Activated CD8-positive, alpha-beta memory T cell treated with anti-CD3 and anti-CD28 coated beads, Interleukin-2, amount 50 U/mL, for 48 hours (primary cell): ENCODE measurements at regions not wholly inside any gene's neighbourhood (a gene's known extent, or its start where the extent isn't known, plus 50 kb on each side); places are given as distances from the start of the nearest gene placed in this dataset.
"Not testable (repeated sequence)": the region's sequence is repeated elsewhere in the genome, so short reads cannot be mapped to it uniquely, and the experiment has no call there.

Experiments
- DNase-seq: peaks from one replicate; pipeline ENCODE4 v3.0.0-alpha.2; 2020

DNA sequence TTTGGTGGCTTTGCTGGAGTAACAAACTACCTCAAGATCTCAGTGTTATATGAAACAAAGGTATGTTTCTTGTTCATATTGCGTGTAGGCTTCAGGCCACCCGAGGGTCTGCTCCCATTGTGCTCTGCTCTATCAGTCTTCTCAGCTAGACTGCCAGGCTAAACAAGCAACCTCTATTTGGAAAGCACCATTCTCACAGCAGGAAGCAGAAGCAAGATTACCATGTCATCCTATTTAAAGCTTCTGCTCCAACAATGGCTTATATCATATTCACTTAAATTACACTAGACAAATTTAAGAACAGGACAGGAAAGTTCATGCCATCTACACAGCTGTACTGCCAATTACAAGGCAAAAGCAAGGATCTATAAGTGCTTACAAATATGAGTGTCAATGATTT lies 385.8 kb downstream of the PPARGC1A start:
- DNase-seq, result no peak

DNA sequence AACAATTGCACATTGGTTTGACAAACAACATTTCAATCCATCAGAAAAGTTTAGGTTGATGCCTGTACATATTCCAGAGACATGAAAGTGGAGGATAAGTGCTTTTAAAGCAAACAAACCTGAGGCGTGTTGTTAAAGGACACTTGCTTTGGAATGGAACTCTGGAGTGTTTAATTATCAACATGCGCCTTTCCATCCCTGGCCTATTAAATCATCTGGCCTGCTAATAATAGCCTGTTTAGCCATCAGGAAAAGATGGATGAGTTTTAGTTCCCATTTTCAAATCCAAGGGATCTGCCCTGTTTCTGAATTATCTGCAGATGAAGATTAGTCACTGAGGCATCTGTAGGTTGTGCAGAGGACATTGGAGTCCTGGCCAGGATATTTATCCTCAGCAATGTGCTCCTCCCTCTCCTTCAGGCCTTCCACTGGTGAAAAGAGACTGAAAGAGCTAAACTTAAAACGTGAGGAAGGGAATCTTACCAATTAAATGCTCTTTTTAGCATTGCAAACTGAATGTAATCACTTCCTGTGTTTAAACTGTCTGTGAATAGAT lies 388.9 kb downstream of the PPARGC1A start:
- DNase-seq, result no peak

DNA sequence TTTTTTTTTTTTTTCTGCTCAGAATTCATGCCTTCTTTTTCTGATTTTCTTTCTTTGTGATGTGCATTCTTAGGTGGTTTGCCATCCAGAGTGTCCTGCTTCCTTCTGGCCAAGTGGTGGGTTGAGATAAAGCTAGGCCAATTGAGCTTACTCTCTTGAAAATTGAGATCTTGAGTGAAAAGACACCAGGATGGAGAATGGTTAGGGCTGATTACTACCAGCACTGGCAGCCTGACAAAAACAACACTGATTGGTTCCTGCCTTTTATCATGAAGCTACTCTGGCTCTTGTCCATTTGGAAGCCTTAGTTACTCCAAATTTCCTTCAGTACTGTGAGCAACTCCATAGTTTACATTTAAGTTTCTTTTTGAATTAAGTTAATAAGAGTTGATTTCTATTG lies 404.0 kb downstream of the PPARGC1A start:
- no peak for DNase-seq

DNA sequence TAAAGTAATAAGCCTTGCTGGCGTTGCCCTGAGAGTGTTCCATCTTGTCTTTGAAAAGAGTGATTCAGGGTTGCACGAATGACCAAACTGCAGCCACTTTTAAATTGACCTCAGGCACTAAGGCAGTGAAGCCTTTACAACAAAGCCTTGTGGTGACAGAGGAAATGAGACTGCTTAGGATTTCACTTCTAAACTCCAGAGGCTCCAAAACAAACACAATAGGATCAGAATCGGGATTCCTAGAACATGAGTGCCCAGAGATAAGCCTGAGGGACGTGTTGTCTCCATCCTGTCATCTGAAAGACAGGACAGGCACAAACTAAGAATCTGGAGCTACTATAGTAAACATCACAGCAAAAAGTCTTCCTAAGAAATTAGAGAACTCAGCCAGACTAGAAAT lies 405.2 kb downstream of the PPARGC1A start:
- DNase-seq, result no peak

DNA sequence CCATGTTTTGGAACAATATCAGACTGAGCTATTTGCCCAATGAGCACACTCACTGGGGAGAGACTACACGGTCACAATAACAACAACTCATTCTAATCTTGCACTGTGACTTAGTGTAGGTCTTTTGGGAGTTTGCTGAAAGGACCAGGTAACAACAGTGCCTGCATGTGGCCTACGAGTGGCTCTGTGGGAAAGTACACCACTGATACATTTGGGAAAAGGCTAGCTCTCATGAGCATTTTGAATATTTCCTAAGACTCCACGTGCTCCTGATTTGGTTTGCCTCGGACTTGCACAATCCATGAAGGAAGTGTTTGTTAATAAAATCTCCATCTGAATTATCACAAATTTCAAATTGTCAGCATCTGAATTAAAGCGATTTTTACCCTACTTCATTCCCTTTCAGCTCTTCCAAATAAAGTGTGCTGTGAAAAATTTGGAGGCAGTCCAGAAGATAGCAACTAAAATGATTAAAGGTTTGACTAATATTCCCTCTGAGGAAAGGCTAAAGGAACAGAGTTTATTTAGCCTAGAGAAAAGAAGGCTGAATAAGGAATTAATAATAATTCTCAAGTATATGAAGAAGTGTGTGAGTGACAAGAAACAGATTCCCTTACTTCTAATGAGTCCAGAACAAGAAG lies 406.4 kb downstream of the PPARGC1A start:
- DNase-seq, result no peak

DNA sequence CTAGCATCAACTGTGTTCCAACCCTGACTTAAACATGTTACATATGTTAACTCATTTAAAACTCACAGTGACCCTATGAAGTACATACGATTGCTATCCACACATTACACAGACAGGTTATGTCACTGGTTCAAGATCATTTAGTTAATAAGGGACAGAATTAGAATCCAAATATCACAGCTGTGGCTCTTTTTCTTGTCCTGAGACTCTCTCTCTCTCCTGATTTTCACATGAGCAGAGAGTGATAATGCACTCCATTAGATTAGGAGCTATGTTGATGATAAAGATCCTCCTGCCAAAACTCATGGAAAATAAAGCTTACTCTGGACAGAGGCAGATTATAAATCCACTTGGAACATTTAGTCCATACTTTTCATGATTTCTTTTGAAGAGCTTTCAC lies 408.3 kb downstream of the PPARGC1A start:
- DNase-seq, result no peak

DNA sequence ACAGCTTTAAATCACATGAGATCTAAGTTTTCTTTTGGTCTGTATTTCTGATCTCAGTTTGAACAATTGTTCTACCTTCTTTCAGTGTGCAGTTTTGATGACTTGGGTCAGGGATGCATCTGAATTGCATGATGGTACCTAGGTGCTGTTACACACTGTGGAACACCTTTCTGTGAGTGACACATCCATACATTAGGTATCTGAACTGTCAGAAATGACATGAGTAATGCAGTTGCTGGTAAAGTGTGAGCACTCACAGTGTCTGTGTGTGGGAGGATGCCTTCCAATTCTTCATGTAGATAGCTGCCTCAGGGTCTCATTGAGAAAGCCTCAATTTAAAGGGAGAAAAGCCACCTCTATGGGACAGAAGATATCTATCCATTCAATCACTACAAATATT lies 411.9 kb downstream of the PPARGC1A start:
- no peak for DNase-seq

DNA sequence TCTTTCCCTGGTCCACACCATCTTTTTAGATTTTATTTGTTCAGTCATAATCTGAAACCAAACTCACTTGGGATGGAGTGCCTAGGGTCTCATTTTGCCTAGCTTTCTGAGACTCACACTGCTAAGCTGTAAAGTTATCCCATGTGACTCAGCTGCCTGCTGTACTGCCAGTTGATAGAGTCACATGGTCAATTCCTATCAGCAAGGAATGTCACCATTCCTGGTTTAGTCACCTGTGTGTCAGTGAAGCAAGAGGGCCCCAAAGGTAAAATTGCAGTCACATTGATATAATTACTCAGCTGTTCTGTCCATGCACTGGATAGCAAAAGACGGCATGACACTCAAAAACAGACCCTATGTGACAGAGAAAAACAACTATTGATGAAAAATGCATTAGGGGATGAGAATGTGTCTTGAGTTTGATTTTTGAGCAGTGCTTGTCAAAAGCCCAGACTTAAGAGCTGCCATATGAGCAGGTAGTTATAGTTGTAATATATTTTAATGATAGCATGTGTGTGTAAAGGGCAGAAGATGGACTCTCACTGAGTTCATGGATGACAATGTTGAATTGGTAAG lies 413.2 kb downstream of the PPARGC1A start:
- no peak for DNase-seq

DNA sequence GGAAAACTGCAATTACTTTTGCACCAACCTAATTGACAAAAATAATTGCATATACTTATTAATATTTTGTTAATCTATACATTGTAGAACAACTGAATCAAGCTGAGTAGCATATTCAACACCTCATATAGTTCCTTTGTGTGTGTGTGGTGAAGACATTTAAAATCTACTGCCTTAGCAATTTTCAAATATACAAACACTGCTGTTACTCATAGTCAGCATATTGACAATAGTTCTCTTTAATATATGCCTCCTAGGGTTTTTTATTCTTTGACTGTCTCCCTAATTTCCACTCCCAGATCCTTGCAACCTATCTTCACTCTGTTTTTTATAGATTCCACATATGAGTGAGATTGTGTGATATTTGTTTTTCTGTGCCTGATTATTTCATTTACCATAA lies 426.8 kb downstream of the PPARGC1A start:
- DNase-seq, result no peak

DNA sequence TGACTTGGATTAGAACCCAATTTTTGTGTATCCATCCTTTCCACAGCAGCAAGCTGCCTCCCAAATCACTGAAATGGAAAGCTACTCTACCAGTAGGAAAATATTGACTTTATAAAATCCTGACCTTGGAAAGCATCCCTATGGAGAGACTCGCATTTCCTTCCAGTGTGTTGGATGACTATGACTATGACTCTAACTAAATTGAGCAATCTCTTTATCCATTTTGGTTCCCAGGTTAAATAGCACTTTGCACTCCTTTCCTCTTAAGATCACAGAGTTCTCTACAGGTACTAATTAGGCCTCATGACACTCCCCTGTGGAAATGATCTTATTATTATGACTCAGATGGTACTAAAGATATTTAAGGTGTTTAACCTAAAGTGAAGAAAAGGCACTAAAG lies 431.8 kb downstream of the PPARGC1A start:
- DNase-seq, result no peak

DNA sequence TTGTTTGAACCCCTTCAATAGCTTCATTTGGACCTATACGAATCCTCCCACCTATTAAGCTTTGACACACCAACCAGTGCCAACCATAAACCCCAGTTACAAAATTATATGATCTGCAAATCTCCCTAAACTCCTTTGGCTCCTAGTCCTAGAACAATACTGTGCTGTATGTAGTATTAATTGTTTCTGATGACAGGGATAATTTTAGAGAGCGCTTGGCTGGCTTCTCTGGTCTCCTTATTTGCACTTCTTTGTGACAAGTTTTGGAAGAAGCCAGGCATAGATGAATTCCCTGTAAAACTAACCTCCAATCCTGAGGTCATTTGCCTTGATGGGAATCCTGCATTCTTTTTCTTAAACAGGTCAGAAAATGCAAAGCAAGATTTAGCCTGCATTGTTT lies 433.0 kb downstream of the PPARGC1A start:
- no peak for DNase-seq

DNA sequence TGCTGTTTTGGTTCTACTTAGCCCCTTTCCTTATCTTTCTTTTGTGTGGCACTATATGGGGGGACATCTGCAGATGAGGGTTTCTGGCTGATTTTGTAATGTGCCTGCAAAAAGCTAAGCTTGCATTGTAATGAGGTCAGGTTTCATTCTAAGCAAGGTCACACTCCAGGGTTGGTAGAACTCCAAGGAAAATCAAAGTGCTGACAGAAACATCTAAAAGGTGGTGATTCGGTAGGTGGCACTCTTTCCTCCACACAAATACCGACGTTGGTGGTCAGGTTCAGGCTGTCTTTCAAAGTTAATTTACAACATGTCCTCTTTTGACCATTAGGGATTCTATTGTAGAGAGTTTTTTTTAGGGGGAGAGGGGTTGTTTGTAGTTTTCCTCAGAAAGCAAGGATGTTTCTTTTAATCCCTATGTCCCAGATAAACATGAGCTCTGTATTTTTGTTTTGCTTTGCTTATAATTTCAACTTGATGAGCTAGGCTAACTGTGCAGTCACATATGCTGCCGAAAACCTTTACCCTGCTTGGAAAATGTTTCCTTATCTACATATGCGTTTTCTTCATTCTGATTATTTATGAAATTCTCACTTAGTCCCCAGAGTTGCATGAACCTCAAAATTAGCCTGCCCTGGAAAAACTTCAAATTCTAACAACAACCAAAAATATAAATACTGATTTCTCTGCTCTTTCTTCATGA lies 434.2 kb downstream of the PPARGC1A start:
- no peak for DNase-seq

DNA sequence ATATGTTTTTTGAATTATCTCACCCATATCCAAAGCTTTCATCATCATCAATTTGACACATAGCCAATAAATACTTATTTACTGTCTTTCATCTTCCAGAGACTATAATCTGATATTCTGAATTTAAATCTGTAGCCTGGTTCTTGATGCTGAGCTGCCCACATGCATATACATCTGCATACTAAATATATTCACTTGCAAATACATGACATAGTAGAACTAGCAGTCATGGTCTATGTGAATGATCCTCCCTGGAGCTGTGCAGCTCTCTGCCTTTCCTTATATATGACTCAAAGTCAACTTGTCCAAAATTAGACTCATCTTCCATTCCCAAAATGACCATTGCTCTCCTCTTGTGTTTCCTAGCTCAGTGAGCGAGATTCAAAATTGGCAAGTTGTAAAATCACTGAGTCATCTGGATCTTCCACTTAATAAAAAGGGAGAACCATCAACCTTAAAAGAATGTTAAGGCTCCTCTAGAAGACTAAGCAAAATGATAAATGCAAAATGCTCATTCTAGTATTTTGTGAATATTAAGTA lies 448.2 kb downstream of the PPARGC1A start:
- DNase-seq, result no peak

DNA sequence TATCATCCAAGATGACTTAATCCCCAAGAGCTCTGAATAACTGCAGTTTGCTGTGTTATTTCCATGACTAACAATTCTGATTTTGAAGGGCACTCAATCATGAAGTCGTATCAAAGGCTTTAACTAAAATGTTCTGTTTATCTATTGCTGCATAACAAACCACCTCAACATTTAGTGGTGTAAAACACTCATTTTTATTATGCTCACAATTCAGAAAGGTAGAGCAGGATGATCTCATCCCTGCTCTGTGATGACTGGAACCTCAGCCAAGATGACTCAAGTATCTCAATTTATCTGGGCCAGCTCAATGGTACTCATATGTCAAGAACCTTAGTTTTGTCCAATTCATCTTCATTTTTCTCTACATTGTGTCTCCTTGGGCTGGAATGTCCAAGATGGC lies 451.1 kb downstream of the PPARGC1A start:
- no peak for DNase-seq

DNA sequence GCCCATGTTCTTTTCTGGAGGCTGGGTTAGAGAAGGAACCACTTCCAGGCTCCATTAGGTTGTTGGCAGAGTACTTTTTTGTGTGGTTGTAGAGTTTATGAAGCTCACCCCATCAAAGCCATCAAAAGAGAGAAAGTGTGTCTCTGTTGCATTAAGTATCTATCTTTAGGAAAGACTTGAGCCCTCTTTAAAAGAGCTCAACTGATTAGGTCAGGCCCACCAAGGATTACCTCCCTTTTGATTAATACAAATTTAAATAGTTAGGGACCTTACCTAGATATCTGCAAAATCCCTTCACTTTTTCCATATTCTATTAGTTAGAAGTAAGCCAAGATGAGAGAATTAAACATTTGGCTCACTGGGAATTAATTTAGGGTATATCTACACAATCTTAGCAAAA lies 460.4 kb downstream of the PPARGC1A start:
- no peak for DNase-seq

DNA sequence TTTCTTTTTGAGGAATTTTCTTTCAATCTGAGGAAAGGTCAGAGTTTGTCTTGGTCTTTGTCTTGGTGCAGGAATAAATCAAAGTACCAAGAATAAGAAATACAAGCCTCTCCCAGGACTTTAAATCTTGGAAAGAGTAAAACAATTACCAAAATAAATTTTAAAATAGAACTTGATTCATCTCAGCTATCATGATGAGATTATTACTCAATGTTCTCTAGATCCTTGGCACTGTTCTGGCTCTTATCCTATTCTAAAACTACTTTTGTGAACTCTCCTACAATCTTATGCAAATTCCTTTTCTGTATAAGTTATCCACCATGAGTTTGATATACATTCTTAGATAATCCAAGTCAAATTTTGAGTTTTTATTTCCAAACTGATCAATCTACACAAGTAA lies 464.3 kb downstream of the PPARGC1A start:
- DNase-seq, result no peak

DNA sequence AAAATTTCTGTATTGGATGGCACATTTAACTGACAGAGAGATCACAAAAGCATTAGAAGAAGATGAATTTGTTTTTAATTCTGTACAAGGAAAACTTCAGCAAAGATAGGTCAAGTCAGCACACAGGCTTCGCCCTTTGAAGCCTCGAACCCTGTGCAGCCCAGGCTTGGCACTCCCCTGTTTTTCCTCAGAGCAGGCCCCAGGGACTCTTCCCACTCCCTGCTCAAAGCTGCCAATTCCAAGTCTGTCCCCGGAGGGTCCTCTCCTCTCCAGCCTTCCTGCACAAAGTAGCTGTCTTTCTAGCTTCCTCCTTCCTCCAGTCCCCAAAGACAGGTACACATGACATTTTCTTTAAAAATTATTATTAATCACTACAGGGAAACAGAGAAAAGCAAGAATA lies 466.3 kb downstream of the PPARGC1A start:
- DNase-seq, result no peak

DNA sequence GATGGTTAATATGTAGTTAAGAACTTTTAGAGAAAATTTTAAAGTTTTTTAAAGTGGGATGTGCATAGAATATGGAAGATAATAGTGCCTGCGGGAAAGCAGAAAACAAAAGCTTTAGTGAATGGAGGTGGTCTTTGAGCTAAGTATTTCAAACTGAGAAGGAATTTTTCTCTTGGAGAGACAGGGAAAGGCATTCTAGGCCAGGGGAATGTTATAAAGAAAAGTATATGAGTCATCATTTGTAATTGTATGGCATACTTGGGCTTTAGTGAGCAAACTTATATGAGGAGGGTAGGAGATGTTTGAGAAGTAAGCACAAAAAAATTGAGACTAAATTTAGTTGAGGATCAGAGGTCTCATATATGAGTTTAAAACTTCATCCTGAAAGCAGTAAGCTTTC lies 467.0 kb downstream of the PPARGC1A start:
- DNase-seq, result no peak

DNA sequence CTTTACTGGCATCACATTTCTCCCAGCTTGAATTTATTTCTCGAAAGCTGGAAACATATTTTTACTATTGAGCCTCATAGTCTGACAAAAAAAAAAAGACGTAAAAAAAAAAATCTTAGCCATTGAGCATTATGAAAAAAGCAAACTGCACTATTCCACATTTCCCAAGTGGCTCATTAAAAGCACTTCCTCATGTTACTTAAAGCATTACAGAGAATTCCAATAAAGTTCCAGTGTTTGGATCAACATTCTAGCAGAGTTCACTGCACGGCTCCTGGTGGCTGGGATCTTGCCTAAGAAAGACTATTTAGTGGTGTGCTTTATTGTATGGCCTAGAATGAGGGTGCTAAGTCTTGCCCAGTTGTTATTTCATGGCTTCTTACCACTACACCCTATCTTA lies 476.2 kb downstream of the PPARGC1A start:
- no peak for DNase-seq

DNA sequence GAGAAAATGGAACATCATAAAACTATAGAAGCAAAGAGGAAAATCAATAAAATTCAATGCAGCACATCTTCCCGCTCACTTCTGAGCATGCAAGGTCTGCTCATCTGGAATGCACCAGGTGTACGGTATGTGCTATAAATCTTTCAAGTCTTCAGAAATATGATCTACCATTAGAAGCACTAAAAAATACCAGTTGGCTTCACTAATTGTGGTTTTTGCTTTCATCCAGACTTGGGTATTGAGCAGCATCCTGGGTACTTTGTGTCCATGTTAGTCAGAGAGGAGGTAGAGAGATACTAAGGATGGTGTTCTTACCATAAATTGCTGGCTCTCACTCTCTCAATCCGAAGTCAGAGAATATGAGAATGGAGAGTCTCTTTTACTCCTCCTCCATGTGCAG lies 477.1 kb downstream of the PPARGC1A start:
- no peak for DNase-seq

DNA sequence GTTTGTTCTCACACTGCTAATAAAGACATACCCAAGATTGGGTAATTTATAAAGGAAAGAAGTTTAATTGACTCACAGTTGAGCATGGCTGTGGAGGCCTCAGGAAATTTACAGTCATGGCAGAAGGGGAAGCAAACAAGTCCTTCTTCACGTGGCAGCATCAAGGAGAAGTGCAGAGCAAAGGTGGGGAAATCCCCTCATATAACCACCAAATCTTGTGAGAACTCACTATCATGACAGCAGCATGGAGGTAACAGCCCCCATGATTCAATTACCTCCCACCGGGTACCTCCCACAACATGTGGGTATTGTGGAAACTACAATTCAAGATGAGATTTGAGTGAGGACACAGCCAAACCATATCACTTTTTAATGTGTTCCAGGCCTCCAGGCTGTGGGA lies 480.9 kb downstream of the PPARGC1A start:
- DNase-seq, result not testable (repeated sequence)

DNA sequence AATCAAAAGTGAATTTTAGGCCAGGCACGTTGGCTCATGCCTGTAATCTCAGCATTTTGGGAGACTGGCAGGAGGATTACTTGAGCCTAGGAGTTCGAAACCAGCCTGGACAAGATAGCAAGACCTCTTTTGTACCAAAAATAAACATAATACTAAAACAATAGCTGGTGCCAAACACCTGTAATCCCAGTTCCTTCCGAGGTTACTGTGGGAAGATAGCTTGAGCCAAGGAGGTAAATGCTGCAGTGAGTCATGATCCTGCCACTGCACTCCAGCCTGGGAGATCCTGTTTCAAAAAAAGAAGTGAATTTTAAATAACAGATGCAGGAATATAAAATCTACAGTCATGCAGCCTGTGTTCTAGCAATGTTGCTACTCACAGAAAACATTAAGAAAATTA lies 488.3 kb downstream of the PPARGC1A start:
- DNase-seq, result no peak

DNA sequence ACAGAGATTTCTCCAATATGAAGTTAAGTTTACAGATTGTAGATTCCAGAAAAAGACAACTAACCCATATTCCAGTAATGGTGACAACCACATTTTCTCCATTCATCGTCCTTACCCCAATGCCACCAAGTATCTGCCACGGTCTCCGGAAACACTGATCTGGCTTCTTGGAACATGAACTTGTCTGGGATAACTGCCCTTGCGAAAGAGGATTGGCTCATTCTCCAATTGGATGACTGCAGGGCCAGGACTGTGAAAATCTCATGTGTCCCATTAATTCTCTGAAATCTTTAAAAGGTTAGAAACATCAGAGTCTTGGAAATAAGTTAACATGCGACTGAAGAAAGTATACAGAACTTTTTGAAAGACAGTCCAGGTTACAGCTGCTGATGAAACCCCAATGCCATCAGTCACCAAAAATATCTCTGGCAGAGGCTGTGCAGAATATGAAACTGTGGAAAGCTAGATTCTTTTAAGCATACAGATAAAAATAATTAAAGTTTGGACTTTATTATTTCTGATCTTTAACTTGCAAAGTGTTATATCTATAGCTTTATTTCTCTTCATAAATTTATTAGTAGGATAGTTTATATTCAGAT lies 496.9 kb downstream of the PPARGC1A start:
- no peak for DNase-seq

DNA sequence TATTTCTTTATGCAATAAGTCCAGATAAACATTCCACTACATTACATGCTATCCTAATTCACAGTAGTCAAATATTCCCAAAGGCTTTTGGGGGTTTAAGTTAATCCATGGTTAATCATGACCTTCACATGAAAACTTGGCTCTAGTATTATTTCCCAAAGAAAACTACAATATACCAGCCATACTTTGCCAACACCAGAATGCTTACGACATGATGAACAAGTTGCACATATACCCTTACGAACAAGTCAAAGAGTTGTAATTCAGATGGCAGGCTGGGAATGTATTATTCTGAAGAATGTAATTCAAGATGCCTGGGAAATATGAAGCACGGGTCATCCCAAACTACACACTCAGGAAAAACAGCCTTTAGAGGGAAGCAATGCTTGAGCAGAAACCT lies 499.6 kb downstream of the PPARGC1A start:
- no peak for DNase-seq
